Transverse colon (tissue), 3 donors: ENCODE measurements at regions not wholly inside any gene's neighbourhood (a gene's known extent, or its start where the extent isn't known, plus 50 kb on each side); places are given as distances from the start of the nearest gene placed in this dataset.

Experiments used
- POLR2A ChIP-seq: fragments of 450-650 bp; IDR thresholded peaks from one replicate; pipeline ENCODE4 v1.6.1; 2016; ENCODE audit warnings: antibody characterized with exemption, mild to moderate bottlenecking, moderate library complexity
- TF ChIP-seq, protein P1 (sequence below), 5 experiments: fragments of 200-600 bp in 3 of 5; fragments of 450-650 bp in 2 of 5; sonication (generic) in 3 of 5; IDR thresholded peaks; 1 replicate in 2 of 5; 2 replicates in 3 of 5; pipeline ENCODE4 v1.5.1; 2016 to 2017; ENCODE audit warnings: antibody characterized with exemption in 5 of 5, inconsistent platforms in 3 of 5, mild to moderate bottlenecking in 2 of 5, moderate library complexity in 1 of 5

DNA sequence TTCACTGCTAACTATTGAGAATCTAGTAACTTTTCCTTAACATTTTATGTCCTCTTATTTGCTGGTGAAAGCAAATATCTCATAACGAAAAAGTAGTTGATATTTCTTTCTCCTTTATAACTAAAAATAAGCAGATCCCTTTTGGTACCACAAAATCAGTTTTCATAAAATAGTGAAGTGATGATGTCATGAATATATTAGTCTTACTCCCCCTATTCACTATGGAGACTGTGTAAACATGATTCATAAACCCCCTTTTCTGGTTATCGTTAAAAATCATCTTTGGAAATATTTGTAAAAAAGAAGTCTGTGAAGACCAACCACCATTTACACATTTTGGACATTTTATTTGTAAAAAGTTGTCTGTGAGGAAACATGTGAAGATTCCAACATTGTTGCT is 734.9 kb downstream of the NUP35 start:
- TF ChIP-seq POLR2A = no peak
- TF ChIP-seq, protein P1, sequence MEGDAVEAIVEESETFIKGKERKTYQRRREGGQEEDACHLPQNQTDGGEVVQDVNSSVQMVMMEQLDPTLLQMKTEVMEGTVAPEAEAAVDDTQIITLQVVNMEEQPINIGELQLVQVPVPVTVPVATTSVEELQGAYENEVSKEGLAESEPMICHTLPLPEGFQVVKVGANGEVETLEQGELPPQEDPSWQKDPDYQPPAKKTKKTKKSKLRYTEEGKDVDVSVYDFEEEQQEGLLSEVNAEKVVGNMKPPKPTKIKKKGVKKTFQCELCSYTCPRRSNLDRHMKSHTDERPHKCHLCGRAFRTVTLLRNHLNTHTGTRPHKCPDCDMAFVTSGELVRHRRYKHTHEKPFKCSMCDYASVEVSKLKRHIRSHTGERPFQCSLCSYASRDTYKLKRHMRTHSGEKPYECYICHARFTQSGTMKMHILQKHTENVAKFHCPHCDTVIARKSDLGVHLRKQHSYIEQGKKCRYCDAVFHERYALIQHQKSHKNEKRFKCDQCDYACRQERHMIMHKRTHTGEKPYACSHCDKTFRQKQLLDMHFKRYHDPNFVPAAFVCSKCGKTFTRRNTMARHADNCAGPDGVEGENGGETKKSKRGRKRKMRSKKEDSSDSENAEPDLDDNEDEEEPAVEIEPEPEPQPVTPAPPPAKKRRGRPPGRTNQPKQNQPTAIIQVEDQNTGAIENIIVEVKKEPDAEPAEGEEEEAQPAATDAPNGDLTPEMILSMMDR (IDR thresholded peaks at IDR 0.05) = no peak
